HG02870 (cell line): ENCODE measurements at regions not wholly inside any gene's neighbourhood (a gene's known extent, or its start where the extent isn't known, plus 50 kb on each side); places are given as distances from the start of the nearest gene placed in this dataset.

Experiments used
- ATAC-seq: cut with Tn5 transposase; IDR thresholded peaks from one replicate; pipeline ENCODE4 v1.9.1; 2021; ENCODE audit warnings: mild to moderate bottlenecking, moderate library complexity; ENCODE audit not compliant: unreplicated experiment

GRCh38 chr12:32043928-32044549 lies 62.6 kb upstream of the BICD1 start:
- ATAC-seq, result no peak

- ATAC-seq, result no peak
Measured at GRCh38 chr12:32047357-32048212, 59.1 kb upstream of the BICD1 start.

GRCh38 chr12:32048791-32049190 lies 57.9 kb upstream of the BICD1 start:
- ATAC-seq, result no peak

- ATAC-seq, result no peak
Measured at GRCh38 chr12:32049956-32050355, 56.7 kb upstream of the BICD1 start.

- ATAC-seq, result no peak
Measured at GRCh38 chr12:32051511-32052211, 55.0 kb upstream of the BICD1 start.

- no peak for ATAC-seq
Measured at GRCh38 chr12:32052212-32052713, 54.4 kb upstream of the BICD1 start.

GRCh38 chr12:32053881-32054624 lies 52.6 kb upstream of the BICD1 start:
- no peak for ATAC-seq
